H1 (cell line): ENCODE measurements at regions not wholly inside any gene's neighbourhood (a gene's known extent, or its start where the extent isn't known, plus 50 kb on each side); places are given as distances from the start of the nearest gene placed in this dataset.

Experiments
- CTCF ChIA-PET: fragments of 300-600 bp; sonication (Branson Sonifier 250); formaldehyde crosslinking; loops from one replicate; lab custom pipeline; 2021; ENCODE audit not compliant: partially characterized antibody; lab: Charles Lee
- POLR2A ChIA-PET: fragments of 300-600 bp; sonication (Branson Sonifier 250); formaldehyde crosslinking; loops from one replicate; lab custom pipeline; 2021; ENCODE audit warnings: inconsistent platforms; ENCODE audit not compliant: partially characterized antibody; lab: Charles Lee
- DNase-seq, 2 experiments: peaks; one replicate each; pipeline versions ENCODE4 v3.0.0 to v3.0.0-alpha.2; 2010 to 2022; ENCODE audit warnings: low spot score in 2 of 2, low read depth in 1 of 2, mixed read lengths in 1 of 2
- FAIRE-seq: peaks from 2 replicates; lab custom pipeline; 2011; peaks lifted over from hg19 to GRCh38; lab: Jason Lieb, UNC
- H2AFZ ChIP-seq: 2 replicates; pipeline ENCODE4 v1.8.1; 2012; ENCODE audit warnings: low read length, inconsistent platforms
- H2AK5ac ChIP-seq: 2 replicates; pipeline ENCODE4 v1.6.1; 2013; ENCODE audit warnings: low read depth, low read length
- H2BK120ac ChIP-seq: replicated peaks from 2 replicates; pipeline ENCODE3; 2013; ENCODE audit warnings: low read depth, low read length, inconsistent platforms
- H2BK12ac ChIP-seq: 2 replicates; pipeline ENCODE4 v1.6.1; 2013; ENCODE audit warnings: low read depth, low read length
- H2BK15ac ChIP-seq: 2 replicates; pipeline ENCODE4 v1.6.1; 2013; ENCODE audit warnings: low read length
- H2BK20ac ChIP-seq: 2 replicates; pipeline ENCODE4 v1.6.1; 2013; ENCODE audit warnings: low read length
- H2BK5ac ChIP-seq: 2 replicates; pipeline ENCODE4 v1.6.1; 2013; ENCODE audit warnings: low read depth, low read length
- H3K14ac ChIP-seq: 2 replicates; pipeline ENCODE4 v1.6.1; 2013; ENCODE audit warnings: inconsistent platforms; ENCODE audit not compliant: insufficient read length
- H3K18ac ChIP-seq: 2 replicates; pipeline ENCODE4 v1.6.1; 2013; ENCODE audit warnings: low read length; ENCODE audit errors: extremely low read depth
- H3K23ac ChIP-seq: 2 replicates; pipeline ENCODE4 v1.6.1; 2013; ENCODE audit warnings: inconsistent platforms; ENCODE audit not compliant: insufficient read length
- H3K23me2 ChIP-seq: 2 replicates; pipeline ENCODE4 v1.6.1; 2013; ENCODE audit warnings: low read depth, low read length
- H3K27ac ChIP-seq: 2 replicates; pipeline ENCODE4 v1.6.1; 2011; ENCODE audit warnings: low read depth, low read length, inconsistent platforms
- H3K27me3 ChIP-seq, 4 experiments: replicated peaks in 1 of 4; 1 replicate in 1 of 4; 2 replicates in 3 of 4; pipeline versions ENCODE4 v1.6.1 to v1.8.1; 2011 to 2013; ENCODE audit warnings: low read length in 3 of 4, mild to moderate bottlenecking in 3 of 4, inconsistent platforms in 2 of 4, mixed read lengths in 2 of 4, moderate library complexity in 1 of 4; ENCODE audit not compliant: control insufficient read depth in 3 of 4, insufficient read depth in 3 of 4; ENCODE audit errors: extremely low read depth in 1 of 4
- H3K36me3 ChIP-seq, 4 experiments: 2 replicates each; pipeline versions ENCODE4 v1.6.1 to v1.8.1; 2011 to 2013; ENCODE audit warnings: mild to moderate bottlenecking in 4 of 4, low read length in 3 of 4, moderate library complexity in 2 of 4, control low read depth in 1 of 4, inconsistent platforms in 1 of 4; ENCODE audit not compliant: insufficient read depth in 4 of 4, control insufficient read depth in 2 of 4
- H3K4ac ChIP-seq: replicated peaks from 2 replicates; pipeline ENCODE3; 2013; ENCODE audit warnings: low read length, low read depth, mixed read lengths, inconsistent platforms; ENCODE audit not compliant: insufficient read length
- H3K4me1 ChIP-seq, 4 experiments: replicated peaks in 1 of 4; 1 replicate in 1 of 4; 2 replicates in 3 of 4; pipeline versions ENCODE4 v1.6.1 to v1.8.1; 2011 to 2013; ENCODE audit warnings: low read length in 3 of 4, inconsistent platforms in 2 of 4, mixed read lengths in 1 of 4; ENCODE audit not compliant: insufficient read depth in 4 of 4, control insufficient read depth in 3 of 4
- H3K4me2 ChIP-seq, 2 experiments: 2 replicates each; pipeline versions ENCODE4 v1.6.1 to v1.8.1; 2011 to 2013; ENCODE audit warnings: low read depth in 2 of 2, low read length in 2 of 2, control low read depth in 1 of 2, inconsistent platforms in 1 of 2, mild to moderate bottlenecking in 1 of 2; ENCODE audit not compliant: insufficient read depth in 1 of 2
- H3K4me3 ChIP-seq, 4 experiments: fragments of 200-600, 300-600 bp in 1 of 4; sonication (generic), shearing (Covaris generic), sonication (Bioruptor Twin) in 1 of 4; 2 replicates each; pipeline versions ENCODE4 v1.5.1 to v1.8.1; 2011 to 2016; ENCODE audit warnings: low read length in 4 of 4, low read depth in 3 of 4, control low read depth in 2 of 4, inconsistent platforms in 2 of 4, mild to moderate bottlenecking in 2 of 4, mixed read lengths in 1 of 4, moderate library complexity in 1 of 4; ENCODE audit not compliant: insufficient read depth in 2 of 4; ENCODE audit errors: extremely low read depth in 1 of 4
- H3K56ac ChIP-seq: replicated peaks from 2 replicates; pipeline ENCODE3; 2013; ENCODE audit warnings: low read depth, mild to moderate bottlenecking, mixed read lengths, low read length, inconsistent platforms; ENCODE audit not compliant: insufficient read length
- H3K79me1 ChIP-seq: 2 replicates; pipeline ENCODE4 v1.6.1; 2013; ENCODE audit warnings: low read depth, low read length, control low read depth
- H3K79me2 ChIP-seq, 2 experiments: 2 replicates each; pipeline versions ENCODE4 v1.6.1 to v1.8.1; 2012 to 2013; ENCODE audit warnings: low read length in 2 of 2, mild to moderate bottlenecking in 2 of 2, inconsistent platforms in 1 of 2; ENCODE audit not compliant: insufficient read depth in 2 of 2, control insufficient read depth in 1 of 2
- H3K9ac ChIP-seq, 4 experiments: replicated peaks in 1 of 4; 1 replicate in 1 of 4; 2 replicates in 3 of 4; pipeline versions ENCODE4 v1.6.1 to v1.8.1; 2011 to 2013; ENCODE audit warnings: low read depth in 3 of 4, low read length in 3 of 4, control low read depth in 2 of 4, mild to moderate bottlenecking in 2 of 4, moderate library complexity in 2 of 4, inconsistent platforms in 1 of 4; ENCODE audit errors: extremely low read depth in 1 of 4
- H3K9me3 ChIP-seq, 2 experiments: 2 replicates each; pipeline versions ENCODE4 v1.6.1 to v1.8.1; 2012 to 2013; ENCODE audit warnings: mild to moderate bottlenecking in 2 of 2, moderate library complexity in 2 of 2, control low read depth in 1 of 2, inconsistent platforms in 1 of 2, low read depth in 1 of 2, low read length in 1 of 2, mixed read lengths in 1 of 2; ENCODE audit not compliant: insufficient read depth in 2 of 2
- H4K20me1 ChIP-seq, 2 experiments: replicated peaks in 1 of 2; 2 replicates each; pipeline versions ENCODE3 to v1.8.1; 2011 to 2013; ENCODE audit warnings: inconsistent platforms in 2 of 2, low read length in 2 of 2, mild to moderate bottlenecking in 1 of 2; ENCODE audit not compliant: insufficient read depth in 2 of 2, control insufficient read depth in 1 of 2
- H4K5ac ChIP-seq: 2 replicates; pipeline ENCODE4 v1.6.1; 2013; ENCODE audit warnings: low read length, low read depth, mixed read lengths, inconsistent platforms; ENCODE audit not compliant: insufficient read length
- H4K8ac ChIP-seq: 2 replicates; pipeline ENCODE4 v1.8.0; 2013; ENCODE audit warnings: mild to moderate bottlenecking, moderate library complexity, low read length, inconsistent platforms; ENCODE audit not compliant: insufficient read depth; ENCODE audit errors: extremely low read depth
- H4K91ac ChIP-seq: replicated peaks from 2 replicates; pipeline ENCODE3; 2013; ENCODE audit warnings: low read length, mixed read lengths, inconsistent platforms; ENCODE audit not compliant: insufficient read length
- ASH2L ChIP-seq: fragments of 200-600, 300-600 bp; sonication (generic); IDR thresholded peaks from one replicate; pipeline ENCODE4 v1.7.1; 2017; ENCODE audit warnings: low read length
- ATF3 ChIP-seq: IDR thresholded peaks from 2 replicates; pipeline ENCODE4 v1.6.1; 2011; ENCODE audit warnings: low read depth, mild to moderate bottlenecking, low read length; ENCODE audit not compliant: insufficient read depth
- BACH1 ChIP-seq: IDR thresholded peaks from 2 replicates; pipeline ENCODE4 v1.6.1; 2012; ENCODE audit warnings: low read length, improper control_type of control experiment
- BRCA1 ChIP-seq: IDR thresholded peaks from 2 replicates; pipeline ENCODE4 v1.6.1; 2012; ENCODE audit warnings: low read depth, low read length, improper control_type of control experiment
- CTBP2 ChIP-seq: IDR thresholded peaks from 2 replicates; pipeline ENCODE4 v1.7.0; 2011; ENCODE audit warnings: borderline replicate concordance, mild to moderate bottlenecking, moderate library complexity, mixed read lengths, low read length; ENCODE audit not compliant: insufficient read depth, insufficient read length
- GABPA ChIP-seq: IDR thresholded peaks from 2 replicates; pipeline ENCODE4 v1.6.1; 2011; ENCODE audit warnings: mild to moderate bottlenecking, low read length, moderate library complexity, borderline replicate concordance; ENCODE audit not compliant: insufficient read depth
- HDAC6 ChIP-seq: IDR thresholded peaks from one replicate; pipeline ENCODE4 v1.7.1; 2012; ENCODE audit warnings: low read depth, mild to moderate bottlenecking, inconsistent platforms, low read length, moderate library complexity
- JUN ChIP-seq: IDR thresholded peaks from 2 replicates; pipeline ENCODE4 v1.6.1; 2011; ENCODE audit warnings: low read depth, mild to moderate bottlenecking, improper control_type of control experiment, low read length
- NANOG ChIP-seq: IDR thresholded peaks from 2 replicates; pipeline ENCODE4 v1.6.1; 2011; ENCODE audit warnings: low read length, low read depth, mild to moderate bottlenecking, inconsistent platforms; ENCODE audit not compliant: insufficient read depth, poor library complexity, severe bottlenecking
- PHF8 ChIP-seq: fragments of 200-600 bp; sonication (generic); conservative IDR thresholded peaks from 2 replicates; pipeline ENCODE4 v1.7.1; 2012; ENCODE audit warnings: low read depth, mild to moderate bottlenecking, inconsistent platforms, low read length, moderate library complexity
- SIX5 ChIP-seq: IDR thresholded peaks from 2 replicates; pipeline ENCODE4 v1.6.1; 2011; ENCODE audit warnings: mild to moderate bottlenecking, low read depth, low read length
- YY1 ChIP-seq: IDR thresholded peaks from 2 replicates; pipeline ENCODE4 v1.6.1; 2011; ENCODE audit warnings: low read depth, mild to moderate bottlenecking, low read length
- WGBS, 2 experiments: shearing (Covaris generic) in 1 of 2; methylation state at CpG; one replicate each; pipeline versions ENCODE4 v1.1.6 to v1.1.7; 2013 to 2015; ENCODE audit warnings: low lambda C conversion rate in 2 of 2, mixed read lengths in 2 of 2, inconsistent platforms in 1 of 2, low coverage in 1 of 2, missing lambda C conversion rate in 1 of 2; ENCODE audit not compliant: insufficient replicate concordance in 2 of 2, insufficient coverage in 1 of 2, insufficient read length in 1 of 2; ENCODE audit errors: extremely low coverage in 1 of 2, missing lambda C conversion rate in 1 of 2; 5-methylcytosine and 5-hydroxymethylcytosine counted together

GRCh38 chr4:97104666-97105065, 1038.6 kb downstream of the STPG2 start:
- H3K14ac ChIP-seq = no peak overlapping the region
- no peaks in the 10 kb centered on the region for H3K79me2 ChIP-seq
- H3K36me3 ChIP-seq = no peaks in the 10 kb centered on the region
- H3K18ac ChIP-seq = no peak overlapping the region
- no peaks in the 10 kb centered on the region for H3K9me3 ChIP-seq
- TF ChIP-seq GABPA (no peak), YY1 (no peak), PHF8 (no peak), BRCA1 (no peak), HDAC6 (no peak), SIX5 (no peak), JUN (no peak), ATF3 (no peak), BACH1 (no peak), CTBP2 (no peak), NANOG (no peak), ASH2L (no peak)
- H3K23ac ChIP-seq = no peak overlapping the region
- no peaks in the 10 kb centered on the region for H4K20me1 ChIP-seq
- H3K56ac ChIP-seq = no peak overlapping the region
- H2BK5ac ChIP-seq = no peak overlapping the region
- H4K8ac ChIP-seq = no peak overlapping the region
- no peak overlapping the region for H3K4ac ChIP-seq
- no peak overlapping the region for H3K9ac ChIP-seq
- no peak overlapping the region for H4K5ac ChIP-seq
- no peak overlapping the region for H2BK12ac ChIP-seq
- no peaks in the 10 kb centered on the region for H3K4me1 ChIP-seq
- FAIRE-seq (no peak), DNase-seq (no peak)
- ChIA-PET CTCF (no interaction called here), POLR2A (no interaction called here)
- 96% methylated on average over 3 of the region's 3 CpGs; no CpG with 5 or more reads in 1 of the 2 experiments for WGBS, 2 experiments
- no peak overlapping the region for H2BK120ac ChIP-seq
- H2AFZ ChIP-seq = no peak overlapping the region
- no peaks in the 10 kb centered on the region for H3K27me3 ChIP-seq
- H3K23me2 ChIP-seq = no peaks in the 10 kb centered on the region
- no peak overlapping the region for H2BK20ac ChIP-seq
- H2AK5ac ChIP-seq = no peak overlapping the region
- H3K27ac ChIP-seq = no peak overlapping the region
- no peak overlapping the region for H2BK15ac ChIP-seq
- no peaks in the 10 kb centered on the region for H3K79me1 ChIP-seq
- H3K4me3 ChIP-seq = no peak overlapping the region
- H4K91ac ChIP-seq = no peak overlapping the region
- no peak overlapping the region for H3K4me2 ChIP-seq
